ENCODE measurements at regions not wholly inside any gene's neighbourhood (a gene's known extent, or its start where the extent isn't known, plus 50 kb on each side); places are given as distances from the start of the nearest gene placed in this dataset.
"Not testable (repeated sequence)": the region's sequence is repeated elsewhere in the genome, so short reads cannot be mapped to it uniquely, and the experiment has no call there.

DNA sequence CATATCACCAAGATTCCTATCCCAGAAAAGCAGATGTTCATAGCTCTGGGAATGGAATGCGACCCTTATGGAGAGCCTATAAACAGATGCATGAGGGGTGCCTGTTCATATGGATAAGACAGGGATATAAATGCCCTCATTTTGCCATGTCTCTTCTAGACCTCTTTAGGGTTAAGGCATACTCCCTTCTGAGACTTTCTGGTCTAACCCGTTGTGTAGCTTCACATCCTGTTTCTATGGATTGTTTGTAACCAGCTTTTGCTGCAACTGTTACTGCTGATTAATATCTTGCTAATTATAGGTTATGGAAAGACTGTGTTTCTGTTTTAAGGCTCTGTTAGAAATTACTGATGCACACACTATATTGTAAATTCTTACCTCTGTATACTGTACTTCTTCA lies 193.5 kb upstream of the ALG10B start:
- TF ChIP-seq POLR2A (IDR thresholded peaks at IDR 0.05): not testable (repeated sequence)
- TF ChIP-seq, protein P1, sequence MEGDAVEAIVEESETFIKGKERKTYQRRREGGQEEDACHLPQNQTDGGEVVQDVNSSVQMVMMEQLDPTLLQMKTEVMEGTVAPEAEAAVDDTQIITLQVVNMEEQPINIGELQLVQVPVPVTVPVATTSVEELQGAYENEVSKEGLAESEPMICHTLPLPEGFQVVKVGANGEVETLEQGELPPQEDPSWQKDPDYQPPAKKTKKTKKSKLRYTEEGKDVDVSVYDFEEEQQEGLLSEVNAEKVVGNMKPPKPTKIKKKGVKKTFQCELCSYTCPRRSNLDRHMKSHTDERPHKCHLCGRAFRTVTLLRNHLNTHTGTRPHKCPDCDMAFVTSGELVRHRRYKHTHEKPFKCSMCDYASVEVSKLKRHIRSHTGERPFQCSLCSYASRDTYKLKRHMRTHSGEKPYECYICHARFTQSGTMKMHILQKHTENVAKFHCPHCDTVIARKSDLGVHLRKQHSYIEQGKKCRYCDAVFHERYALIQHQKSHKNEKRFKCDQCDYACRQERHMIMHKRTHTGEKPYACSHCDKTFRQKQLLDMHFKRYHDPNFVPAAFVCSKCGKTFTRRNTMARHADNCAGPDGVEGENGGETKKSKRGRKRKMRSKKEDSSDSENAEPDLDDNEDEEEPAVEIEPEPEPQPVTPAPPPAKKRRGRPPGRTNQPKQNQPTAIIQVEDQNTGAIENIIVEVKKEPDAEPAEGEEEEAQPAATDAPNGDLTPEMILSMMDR (IDR thresholded peaks at IDR 0.05): not testable (repeated sequence)

Data from transverse colon (tissue), 3 donors.